PFSK-1 (cell line): ENCODE measurements at regions not wholly inside any gene's neighbourhood (a gene's known extent, or its start where the extent isn't known, plus 50 kb on each side); places are given as distances from the start of the nearest gene placed in this dataset.

ENCODE experiments used
- FOXP2 ChIP-seq: optimal IDR thresholded peaks from 2 replicates; pipeline ENCODE3; 2011; ENCODE audit warnings: borderline replicate concordance, control low read depth, inconsistent platforms; ENCODE audit not compliant: insufficient read depth; ENCODE audit errors: extremely low read length, extremely low read depth
- POLR2AphosphoS5 ChIP-seq: IDR thresholded peaks from 2 replicates; pipeline ENCODE4 v1.6.1; 2012; ENCODE audit warnings: low read depth, mild to moderate bottlenecking, control low read depth, low read length, moderate library complexity
- SIN3A ChIP-seq: IDR thresholded peaks from 2 replicates; pipeline ENCODE4 v1.6.1; 2012; ENCODE audit warnings: mild to moderate bottlenecking, low read length, moderate library complexity, borderline replicate concordance; ENCODE audit not compliant: insufficient read depth
- TAF1 ChIP-seq: IDR thresholded peaks from 2 replicates; pipeline ENCODE4 v1.6.1; 2012; ENCODE audit warnings: low read length, control low read depth, borderline replicate concordance; ENCODE audit not compliant: insufficient read depth
- TF ChIP-seq, protein P1 (sequence below), 2 experiments: IDR thresholded peaks; 2 replicates each; pipeline versions ENCODE4 v1.6.1 to v1.8.0; 2011 to 2012; ENCODE audit warnings: low read depth in 2 of 2, low read length in 2 of 2, control low read depth in 1 of 2, inconsistent platforms in 1 of 2, mild to moderate bottlenecking in 1 of 2, moderate library complexity in 1 of 2; ENCODE audit not compliant: insufficient read depth in 1 of 2

DNA sequence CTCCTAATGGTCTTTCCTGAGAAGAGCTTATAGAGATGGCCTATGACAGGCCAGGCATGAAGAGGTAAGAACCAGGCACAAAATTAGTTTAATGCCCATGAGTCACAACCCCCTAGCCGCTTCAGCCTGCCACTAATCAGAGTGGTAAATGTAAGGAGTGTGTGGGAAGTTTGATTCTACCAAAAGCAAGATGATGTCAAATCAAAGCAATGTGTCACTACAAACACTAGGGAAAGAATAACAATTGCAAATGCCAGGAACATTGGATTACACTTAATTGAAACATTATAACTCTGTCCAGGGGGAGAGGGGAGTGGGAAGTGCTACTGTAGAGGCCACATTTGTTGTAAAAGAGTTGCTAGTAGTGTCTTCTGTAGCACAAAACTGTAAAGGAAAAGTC is 596.6 kb upstream of the AGTR1 start:
- no peak for TF ChIP-seq SIN3A
- no peak for TF ChIP-seq TAF1
- TF ChIP-seq FOXP2, result no peak
- TF ChIP-seq, protein P1, sequence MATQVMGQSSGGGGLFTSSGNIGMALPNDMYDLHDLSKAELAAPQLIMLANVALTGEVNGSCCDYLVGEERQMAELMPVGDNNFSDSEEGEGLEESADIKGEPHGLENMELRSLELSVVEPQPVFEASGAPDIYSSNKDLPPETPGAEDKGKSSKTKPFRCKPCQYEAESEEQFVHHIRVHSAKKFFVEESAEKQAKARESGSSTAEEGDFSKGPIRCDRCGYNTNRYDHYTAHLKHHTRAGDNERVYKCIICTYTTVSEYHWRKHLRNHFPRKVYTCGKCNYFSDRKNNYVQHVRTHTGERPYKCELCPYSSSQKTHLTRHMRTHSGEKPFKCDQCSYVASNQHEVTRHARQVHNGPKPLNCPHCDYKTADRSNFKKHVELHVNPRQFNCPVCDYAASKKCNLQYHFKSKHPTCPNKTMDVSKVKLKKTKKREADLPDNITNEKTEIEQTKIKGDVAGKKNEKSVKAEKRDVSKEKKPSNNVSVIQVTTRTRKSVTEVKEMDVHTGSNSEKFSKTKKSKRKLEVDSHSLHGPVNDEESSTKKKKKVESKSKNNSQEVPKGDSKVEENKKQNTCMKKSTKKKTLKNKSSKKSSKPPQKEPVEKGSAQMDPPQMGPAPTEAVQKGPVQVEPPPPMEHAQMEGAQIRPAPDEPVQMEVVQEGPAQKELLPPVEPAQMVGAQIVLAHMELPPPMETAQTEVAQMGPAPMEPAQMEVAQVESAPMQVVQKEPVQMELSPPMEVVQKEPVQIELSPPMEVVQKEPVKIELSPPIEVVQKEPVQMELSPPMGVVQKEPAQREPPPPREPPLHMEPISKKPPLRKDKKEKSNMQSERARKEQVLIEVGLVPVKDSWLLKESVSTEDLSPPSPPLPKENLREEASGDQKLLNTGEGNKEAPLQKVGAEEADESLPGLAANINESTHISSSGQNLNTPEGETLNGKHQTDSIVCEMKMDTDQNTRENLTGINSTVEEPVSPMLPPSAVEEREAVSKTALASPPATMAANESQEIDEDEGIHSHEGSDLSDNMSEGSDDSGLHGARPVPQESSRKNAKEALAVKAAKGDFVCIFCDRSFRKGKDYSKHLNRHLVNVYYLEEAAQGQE (IDR thresholded peaks at IDR 0.05; ENCODE audit: insufficient read depth in 1 of 2, low read depth in 2 of 2, low read length in 2 of 2), result no peak
- no peak for TF ChIP-seq POLR2AphosphoS5

DNA sequence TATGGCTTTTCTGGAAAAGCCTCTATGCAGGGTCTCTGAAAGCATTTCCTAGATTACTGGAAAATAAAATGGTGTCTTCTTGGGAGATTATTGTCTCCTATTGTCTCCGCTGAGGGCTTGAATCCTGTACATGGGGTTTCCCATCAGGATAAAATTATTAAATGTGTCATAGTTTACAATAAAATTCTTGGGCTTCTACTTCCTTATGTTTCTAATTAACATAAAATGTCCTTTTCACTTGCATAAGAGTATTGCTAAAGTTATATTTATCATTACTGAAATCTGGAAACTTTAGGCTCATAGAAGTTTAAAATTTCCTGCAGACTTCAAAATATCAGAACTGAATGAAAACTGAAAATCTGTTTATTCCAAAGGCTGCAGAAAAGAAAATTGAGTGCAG is 595.5 kb upstream of the AGTR1 start:
- TF ChIP-seq POLR2AphosphoS5 (no peak), SIN3A (no peak), FOXP2 (no peak)

DNA sequence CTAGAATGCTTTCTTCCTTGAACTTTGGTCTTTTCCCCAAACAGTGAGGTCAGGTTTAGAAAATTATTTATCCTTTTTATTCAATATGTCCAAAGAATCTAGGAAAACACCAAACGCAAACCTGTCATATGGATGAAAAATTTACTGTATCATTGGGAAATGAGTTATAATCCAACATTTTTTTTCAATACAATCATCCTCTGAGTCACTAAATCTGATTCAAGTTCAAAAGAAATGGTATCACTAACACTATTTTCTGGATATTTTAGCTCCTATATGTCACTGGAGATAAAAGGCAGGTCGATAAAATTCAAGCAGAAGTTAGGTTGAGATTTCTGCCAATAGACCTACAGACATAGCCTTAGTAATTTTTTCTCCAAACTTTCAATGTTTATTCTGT is 591.6 kb upstream of the AGTR1 start:
- TF ChIP-seq TAF1 (no peak), SIN3A (no peak), FOXP2 (no peak), POLR2AphosphoS5 (no peak)
- TF ChIP-seq, protein P1 (IDR thresholded peaks at IDR 0.05; ENCODE audit: insufficient read depth in 1 of 2, low read depth in 2 of 2, low read length in 2 of 2), result no peak

DNA sequence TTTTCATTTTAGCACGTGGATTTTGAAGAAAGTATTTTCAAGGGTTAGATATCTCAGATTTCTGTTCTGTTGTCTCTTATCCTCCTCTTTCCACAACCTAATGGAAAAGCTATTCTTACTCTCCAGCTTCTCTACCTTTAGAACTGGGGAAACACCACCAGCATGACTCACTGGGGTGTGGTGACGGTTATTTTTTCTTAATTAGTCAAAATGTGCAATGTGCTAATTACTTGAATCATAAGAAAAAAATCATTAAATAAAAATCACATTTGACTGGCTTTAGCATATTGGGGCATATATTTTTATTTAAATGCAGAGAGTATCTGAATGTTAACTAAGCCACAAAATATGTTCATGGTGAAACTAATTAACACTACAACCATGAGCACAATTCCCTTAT is 570.7 kb upstream of the AGTR1 start:
- TF ChIP-seq POLR2AphosphoS5 (no peak), FOXP2 (no peak), TAF1 (no peak), SIN3A (no peak)
- TF ChIP-seq, protein P1 (IDR thresholded peaks at IDR 0.05; ENCODE audit: insufficient read depth in 1 of 2, low read depth in 2 of 2, low read length in 2 of 2), result no peak

DNA sequence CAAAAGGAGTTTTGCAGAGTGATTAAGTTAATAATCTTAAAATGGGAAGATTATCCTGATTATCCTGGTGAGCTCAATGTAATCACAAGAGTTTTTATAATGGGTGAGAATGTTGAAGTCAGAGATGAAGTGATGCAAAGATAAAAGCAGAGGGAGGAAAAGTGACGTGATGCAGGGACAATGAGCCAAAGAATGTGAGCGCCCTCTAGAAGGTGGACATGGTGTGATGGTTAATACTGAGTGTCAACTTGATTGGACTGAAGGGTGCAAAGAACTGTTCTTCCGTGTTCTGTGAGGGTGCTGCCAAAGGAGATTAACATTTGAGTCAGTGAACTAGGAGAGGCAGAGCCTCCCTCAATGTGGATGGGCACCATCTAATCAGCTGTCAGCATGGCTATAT is 569.6 kb upstream of the AGTR1 start:
- TF ChIP-seq POLR2AphosphoS5, result no peak
- no peak for TF ChIP-seq TAF1
- no peak for TF ChIP-seq SIN3A
- TF ChIP-seq, protein P1 (IDR thresholded peaks at IDR 0.05; ENCODE audit: insufficient read depth in 1 of 2, low read depth in 2 of 2, low read length in 2 of 2), result no peak
- TF ChIP-seq FOXP2, result no peak
